Central memory CD4-positive, alpha-beta T cell (primary cell): ENCODE measurements at regions not wholly inside any gene's neighbourhood (a gene's known extent, or its start where the extent isn't known, plus 50 kb on each side); places are given as distances from the start of the nearest gene placed in this dataset.

Source experiments
- DNase-seq: peaks from one replicate; pipeline ENCODE4 v3.0.0; 2022

DNA sequence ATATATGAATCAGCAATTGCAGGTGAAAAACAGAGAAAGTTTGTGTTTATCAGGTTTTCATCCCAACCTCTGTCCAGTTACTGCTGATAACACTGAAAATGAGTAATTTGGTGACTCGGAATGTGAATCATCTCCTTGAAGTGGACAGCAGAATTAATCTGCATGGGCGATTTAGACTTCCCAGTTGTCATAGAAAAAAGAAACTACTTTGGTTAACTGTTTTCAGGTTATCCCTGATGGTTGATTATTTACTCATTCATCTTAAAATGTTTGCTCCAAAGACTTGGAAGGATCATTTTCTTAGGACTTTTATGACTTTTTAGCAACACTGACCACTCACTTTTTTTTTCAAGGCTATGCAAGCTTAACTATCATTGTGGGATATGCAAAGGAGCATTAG is 504.1 kb upstream of the ANKRD30A start:
- no peak for DNase-seq

DNA sequence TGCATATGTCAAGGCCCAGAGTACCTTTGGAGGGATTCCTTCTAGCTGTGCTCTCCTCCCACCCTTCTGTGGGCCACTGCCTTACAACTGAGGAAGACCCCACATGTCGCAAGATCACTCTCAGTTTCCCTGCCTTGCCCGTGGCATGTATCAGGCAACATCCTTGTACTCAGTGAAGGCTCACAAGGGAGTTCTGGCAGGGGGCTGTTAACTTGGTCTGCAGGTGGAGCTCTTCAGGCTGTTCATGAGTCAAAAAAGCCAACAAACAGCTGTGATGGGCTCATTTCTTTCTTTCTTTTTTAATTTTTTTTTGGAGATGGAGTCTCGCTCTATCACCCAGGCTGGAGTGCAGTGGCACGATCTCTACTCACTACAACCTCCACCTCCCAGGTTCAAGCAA is 513.0 kb upstream of the ANKRD30A start:
- DNase-seq: no peak

DNA sequence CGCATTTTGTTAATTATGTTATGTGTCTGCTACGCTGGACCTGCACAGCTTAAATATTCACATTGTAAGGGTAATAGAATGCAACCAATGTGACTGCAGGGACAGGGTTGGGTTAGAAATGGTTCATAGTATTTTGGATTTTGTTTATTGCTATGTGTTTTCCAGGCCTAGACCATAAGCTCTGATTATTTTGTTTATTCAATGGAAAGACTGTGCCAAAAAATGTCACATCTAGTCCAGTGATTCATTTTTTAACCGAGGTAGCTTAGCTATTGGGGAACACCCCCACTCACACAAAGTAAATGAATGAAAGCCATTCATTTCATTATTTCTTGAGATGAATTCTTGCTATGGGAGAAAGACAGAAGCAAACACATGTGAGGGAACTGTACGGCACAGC is 516.5 kb upstream of the ANKRD30A start:
- no peak for DNase-seq

DNA sequence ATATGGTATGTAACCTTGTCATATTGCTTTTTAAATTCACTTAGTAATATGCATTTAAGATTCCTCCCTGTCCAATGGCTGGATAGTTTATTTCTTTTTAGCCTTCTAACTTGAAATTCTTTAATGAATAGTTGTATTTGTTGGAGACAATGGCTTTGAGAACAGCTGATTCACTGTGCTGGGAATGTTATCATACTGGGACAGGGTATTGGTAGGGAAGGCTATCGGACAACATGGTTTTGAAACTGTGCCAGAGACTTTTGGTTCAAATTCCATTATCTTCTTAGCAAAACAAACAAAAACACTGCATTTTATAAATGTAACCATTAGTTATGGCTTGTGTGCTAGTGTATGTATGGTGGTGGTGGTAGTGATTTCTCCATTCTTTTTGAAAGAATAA is 517.1 kb upstream of the ANKRD30A start:
- no peak for DNase-seq

DNA sequence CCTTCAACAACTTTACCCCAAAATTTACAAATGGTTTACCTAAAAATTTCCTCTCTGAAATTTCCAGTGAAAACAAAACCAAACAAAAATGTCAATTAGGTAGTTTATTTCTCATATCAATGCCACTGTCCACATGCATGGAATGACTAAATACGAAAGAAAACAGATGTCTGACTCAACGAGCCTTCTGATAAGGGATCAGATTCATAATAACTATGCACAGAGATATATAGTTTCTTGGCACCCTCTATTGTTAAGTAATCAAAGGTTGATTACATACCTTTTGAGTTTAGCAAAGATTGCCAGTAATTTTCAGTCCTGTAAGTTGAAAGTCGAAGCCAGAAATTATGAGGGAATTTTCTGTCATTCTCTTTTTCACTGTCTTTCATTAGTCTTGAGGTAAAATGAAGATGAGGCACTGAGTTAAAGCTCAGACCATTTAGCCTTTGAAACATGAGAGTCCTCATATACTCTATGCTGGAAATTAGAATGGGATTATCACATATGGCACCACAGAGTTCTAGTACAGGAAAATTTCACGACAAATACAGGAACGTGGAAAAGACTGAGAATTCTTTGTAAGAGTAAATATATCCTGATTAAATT is 519.1 kb upstream of the ANKRD30A start:
- no peak for DNase-seq

DNA sequence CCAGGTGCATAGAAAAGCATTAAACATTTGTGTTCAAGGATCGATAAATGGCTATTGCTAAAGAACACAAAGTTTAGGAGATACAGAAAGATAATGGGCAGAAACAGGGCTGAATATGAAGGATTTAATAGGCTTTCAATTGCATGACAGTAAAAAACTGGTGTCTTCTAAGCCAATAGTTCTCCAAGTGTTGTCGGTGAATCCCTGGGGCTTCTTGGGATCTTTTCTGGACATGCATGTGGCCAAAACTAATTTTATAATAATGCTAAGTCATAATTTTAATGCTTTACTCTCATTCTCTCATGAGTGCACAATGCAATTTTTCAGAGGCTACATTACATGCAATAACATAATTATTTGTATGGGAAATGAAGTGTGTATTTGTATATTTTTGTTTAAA is 521.1 kb upstream of the ANKRD30A start:
- DNase-seq: no peak

DNA sequence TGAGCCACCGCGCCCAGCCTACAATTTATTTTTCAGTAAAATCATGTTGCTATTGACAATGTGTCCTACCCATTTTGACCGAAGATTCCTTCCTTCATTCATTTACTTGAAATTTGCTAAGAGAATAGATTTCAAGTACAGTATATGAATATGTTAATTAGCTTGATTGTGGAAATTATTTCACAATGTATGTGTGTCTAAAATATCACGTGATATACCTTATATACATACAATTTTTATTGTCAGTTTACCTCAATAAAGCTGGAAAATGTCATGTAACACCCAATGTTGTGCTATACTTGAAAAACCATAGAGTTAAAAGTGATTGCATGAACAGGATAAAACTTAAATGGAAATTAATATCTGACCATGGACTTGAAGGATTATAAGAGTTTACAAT is 521.7 kb upstream of the ANKRD30A start:
- no peak for DNase-seq

DNA sequence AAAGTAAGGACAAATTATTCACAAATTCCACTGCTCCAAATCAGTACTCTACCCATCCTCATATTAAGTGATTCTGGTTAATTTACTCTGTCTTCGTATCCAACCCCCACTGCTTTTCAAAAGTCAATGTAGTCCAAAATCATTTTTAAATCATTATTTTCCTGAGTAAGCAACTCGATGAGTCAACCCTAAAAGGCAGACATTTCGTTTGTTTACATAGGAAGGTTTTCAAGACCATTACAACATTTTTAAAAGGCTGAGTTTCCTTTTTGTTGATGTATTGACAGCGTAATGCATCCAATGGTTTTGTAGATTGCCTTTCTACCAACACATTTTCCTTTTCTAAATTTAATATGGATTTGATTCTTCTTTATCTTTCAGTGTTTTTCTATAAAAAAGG is 523.0 kb upstream of the ANKRD30A start:
- no peak for DNase-seq

DNA sequence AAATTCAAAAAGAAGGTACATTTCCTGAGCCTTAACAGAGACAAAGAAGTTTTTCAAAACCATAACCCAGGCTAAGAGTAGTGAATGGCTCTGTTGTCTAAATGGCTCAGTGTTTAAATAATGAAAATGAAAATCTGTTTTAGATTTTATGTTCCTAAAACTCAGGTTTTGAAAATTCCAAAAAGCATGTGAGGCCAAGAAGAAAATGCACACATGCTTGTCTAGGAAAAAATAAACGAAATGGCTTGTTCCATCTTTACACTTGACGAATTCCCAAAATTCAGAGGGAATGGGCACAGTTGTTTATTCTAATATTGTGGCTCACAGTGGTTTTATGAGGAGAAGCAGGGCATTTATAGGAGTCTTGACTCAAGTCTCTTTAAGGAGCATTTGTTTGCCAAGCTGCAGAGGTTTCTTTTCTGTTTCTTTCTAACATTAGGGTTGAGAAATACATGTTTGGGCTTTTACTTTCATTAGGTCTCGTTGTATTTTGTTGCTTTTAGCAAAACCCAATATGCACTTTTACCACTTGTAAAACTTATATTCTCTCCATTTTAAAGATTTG is 527.6 kb upstream of the ANKRD30A start:
- DNase-seq: no peak

DNA sequence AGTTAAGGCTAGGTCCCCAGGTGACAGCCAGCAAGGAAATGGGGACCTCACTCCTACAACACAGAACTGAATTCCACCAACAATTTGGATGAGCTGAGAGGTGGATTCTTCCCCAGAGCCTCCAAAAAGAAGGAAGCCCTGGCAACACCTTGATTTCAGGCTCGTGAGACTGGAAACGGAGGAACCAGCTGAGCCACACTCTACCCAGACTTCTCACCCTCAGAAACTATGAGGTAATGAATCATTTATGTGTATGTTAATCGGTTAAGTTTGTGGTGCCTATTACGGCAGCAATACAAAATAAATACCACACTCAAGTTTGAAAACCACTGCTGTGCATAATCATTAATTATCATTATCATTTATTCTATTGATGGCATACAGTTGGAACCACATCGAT is 532.4 kb upstream of the ANKRD30A start:
- DNase-seq: no peak

DNA sequence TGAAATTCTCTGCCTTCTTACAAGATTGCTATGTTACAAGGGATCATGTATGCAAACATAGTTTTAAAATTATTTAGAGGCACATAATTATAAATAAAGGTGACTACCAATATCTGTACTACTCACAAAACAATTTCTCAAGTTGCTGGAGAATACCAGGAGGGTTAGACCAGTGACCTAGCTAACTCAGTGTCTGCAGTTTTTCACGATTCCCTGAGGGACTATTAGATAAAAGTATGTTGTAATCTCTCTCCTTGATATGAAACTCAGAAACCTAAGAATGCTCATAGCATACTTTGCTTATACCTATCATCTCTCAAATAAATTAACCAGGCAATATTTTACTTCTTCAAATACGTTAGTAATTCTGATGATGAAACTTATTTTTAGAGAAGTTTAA is 534.0 kb upstream of the ANKRD30A start:
- DNase-seq: no peak

DNA sequence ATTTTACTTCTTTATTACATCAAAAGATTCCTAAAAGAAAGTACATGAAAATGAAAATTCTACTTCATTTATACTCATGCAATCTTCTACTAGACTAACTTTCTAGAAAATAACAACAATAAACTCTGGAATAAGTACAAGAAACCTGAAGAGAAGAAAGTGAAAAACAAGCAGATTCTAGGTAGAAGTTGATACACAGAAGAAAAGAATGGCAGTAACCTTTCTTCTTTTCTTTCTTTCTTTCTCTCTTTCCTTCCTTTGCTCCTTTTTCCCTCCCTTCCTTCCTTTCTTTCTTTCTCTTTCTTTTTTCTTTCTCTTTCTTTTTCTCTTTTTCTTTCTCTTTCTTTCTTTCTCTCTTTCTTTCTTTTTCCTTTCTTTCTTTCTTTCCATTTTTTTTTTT is 541.7 kb upstream of the ANKRD30A start:
- no peak for DNase-seq

DNA sequence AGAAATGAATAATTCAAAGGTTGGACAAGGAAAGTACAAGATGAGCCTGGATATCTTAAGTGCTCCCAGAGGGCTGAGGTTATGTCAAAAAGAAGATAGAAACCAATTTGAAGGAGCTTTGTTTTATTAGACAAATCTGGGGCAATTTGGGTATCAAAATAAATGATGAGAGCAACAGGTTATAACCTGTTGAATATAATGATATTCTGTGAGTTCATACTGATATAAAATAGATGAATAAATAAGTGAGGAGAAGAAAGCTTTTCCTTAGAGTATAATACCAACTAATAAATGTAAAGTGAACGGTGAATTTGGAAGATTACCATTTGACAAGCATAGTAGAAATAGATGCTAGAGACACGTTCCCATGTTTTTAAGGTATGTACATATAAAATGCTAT is 544.2 kb upstream of the ANKRD30A start:
- no peak for DNase-seq

DNA sequence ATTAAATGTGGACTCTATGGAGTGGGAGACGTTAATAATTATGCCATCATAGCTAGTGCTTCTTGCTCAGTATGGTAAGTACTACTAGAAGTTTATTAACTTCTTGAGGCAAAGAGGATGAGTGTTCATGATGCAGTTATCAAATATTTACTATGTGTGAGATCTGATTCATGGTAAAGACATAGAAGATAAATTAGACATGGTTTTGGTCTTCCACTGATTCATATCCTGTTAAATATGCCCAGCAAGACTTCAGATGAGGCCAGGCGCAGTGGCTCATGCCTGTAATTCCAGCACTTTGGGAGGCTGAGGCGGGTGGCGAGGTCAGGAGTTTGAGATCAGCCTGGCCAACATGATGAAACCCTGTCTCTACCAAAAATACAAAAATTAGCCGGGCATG is 547.1 kb upstream of the ANKRD30A start:
- no peak for DNase-seq

DNA sequence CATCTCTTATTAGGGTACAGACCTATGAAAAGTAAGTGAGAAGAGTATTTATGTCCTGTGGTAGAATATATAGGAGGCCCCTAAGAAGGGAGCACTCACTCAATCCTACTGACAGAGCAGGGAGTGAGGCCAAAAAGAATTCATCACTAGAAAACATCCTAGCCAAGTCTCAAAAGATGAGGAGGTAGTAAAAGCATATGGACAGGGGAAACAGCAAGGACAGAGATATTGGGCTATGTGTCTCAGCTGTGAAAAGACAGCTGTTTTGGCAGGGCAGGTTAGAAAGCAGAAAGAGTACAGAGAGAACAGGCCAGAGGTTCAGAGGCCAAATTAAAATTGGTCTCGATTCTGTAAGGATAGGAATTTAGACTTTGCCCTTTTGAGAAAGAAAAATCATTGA is 548.3 kb upstream of the ANKRD30A start:
- DNase-seq: no peak

DNA sequence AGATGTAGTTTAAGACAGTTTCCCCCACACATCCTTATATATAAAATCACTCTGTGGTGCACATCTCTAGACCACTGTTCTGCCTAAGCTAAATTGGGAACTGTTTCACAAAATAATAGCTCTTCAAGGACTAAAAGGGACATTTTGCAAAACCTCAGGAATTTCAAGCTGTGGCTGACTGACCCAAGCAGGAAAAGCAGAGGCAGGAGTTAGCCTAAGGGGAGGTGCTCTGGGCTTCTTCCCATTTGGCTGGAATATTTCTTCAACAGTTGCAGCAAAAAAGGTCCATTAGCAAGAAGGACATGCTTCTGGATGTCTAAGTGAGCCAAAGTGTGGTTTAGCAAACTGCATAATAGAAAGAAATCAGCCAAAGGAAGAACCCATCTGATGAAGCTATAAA is 551.2 kb upstream of the ANKRD30A start:
- no peak for DNase-seq

DNA sequence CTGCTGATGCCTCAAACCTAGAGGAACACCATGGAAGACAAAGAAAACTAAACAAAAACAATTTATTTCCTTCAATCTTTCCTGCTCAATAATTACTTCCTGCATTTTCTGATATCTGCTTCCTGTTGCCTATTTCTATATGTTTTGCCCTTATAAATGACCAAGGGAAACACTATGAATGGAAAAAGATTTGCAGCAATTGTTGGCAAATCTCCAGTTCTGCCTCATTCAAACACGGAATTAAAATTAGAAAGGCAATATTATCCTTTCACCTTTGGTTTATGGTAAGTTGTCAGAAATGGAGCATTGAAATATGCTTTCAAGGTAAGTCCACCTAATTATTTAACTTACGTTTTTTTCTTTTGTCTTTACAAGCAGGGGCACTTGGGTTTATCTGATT is 552.2 kb upstream of the ANKRD30A start:
- DNase-seq: no peak

DNA sequence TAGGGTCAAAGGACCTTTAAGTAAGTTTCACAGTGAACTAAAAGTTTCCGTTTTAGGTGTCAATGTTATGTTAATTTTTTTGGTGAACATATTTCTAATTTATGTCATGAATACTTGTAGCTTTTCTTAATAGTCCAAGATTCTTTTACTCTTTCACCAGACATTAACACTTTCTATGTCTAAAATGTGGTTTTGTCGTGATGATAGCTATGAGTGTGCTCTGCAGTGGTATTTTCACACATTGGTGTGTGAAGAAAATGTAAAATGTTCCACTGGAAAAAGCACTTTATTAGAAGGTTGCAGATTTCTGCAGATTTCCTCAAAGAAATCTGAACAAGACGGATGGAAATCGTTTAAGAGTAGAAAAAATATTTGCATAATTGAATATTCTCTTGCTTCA is 561.0 kb upstream of the ANKRD30A start:
- DNase-seq: no peak

DNA sequence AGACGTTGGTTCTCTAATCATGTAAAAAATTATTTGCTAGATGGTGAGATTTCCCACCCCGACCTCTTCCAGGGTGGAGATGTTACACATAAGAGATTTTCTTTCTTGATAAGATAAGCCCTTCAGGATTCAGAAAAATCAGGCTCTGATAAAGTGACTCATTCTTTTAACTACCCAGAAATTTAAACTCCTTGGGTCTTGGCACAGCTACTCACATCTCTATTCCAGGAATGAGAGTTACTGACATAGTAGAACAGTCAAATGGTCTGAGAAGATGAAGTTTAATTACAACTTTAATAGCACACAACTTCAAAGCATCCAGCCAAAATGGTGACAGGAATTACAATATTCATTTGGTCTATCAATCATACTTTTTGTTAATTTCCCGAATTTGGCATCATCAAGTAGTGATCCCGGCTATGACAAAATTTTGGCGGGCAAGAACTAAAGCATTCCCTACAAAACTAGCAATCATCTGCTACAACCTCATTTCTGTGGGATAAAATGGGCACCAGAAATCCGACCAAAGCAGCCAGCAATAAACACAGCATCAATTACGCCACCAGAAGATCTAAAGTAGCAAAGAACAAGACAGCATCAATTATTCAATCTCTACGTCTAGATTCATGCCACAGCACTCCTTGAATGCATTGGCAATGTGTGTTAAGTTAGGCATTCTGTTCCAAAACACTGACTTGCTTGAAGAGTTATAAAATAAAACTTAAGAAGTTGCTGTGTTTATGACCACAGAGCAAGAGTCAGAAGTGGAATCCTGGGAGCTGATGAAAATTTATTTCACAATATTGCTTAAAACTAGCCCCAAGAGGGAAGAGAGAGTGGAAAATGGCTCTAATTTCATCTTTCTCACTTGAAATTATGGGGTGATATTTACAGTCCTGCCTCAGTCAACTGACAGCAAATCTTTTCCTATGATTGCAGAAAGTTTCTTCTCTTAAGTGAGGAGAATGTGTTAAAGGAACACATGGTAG is 565.7 kb upstream of the ANKRD30A start:
- no peak for DNase-seq

DNA sequence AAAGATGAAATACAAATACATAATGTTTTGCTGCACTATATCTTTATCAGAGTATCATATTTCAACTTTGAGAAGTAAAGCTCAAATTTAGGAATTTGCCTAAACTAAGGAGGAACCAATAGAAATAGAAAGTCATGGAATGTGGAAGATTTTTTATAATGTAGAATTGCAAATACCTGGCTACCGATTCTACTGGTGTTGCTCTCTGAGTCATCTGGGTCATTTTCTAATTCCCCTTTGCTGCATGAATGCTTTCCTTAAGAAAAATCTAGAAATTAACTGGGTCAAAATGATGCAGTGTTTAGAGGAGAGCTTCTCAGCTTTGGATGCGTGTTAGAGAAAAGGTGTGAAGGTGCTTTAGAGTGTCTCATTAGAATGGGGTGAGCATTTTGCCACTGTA is 568.9 kb upstream of the ANKRD30A start:
- no peak for DNase-seq

DNA sequence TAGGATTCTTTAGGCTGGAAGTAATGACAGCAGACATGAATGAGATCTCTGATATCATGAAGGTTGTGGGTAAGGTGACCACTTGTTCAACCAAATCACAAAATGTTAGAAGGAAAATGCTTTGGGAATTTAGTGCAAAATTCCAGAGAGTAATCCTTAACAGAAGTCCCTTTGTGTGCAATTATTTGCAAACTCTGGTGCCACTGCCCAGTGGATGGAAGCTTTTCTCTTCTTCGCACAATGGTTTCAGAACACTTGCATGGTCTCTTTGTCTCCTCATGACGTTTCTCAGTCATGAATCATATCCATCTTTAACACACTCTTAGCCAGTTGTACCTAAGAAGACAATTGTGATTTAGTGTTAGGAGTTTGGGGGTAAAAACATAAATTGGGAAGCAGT is 570.4 kb upstream of the ANKRD30A start:
- DNase-seq: no peak

DNA sequence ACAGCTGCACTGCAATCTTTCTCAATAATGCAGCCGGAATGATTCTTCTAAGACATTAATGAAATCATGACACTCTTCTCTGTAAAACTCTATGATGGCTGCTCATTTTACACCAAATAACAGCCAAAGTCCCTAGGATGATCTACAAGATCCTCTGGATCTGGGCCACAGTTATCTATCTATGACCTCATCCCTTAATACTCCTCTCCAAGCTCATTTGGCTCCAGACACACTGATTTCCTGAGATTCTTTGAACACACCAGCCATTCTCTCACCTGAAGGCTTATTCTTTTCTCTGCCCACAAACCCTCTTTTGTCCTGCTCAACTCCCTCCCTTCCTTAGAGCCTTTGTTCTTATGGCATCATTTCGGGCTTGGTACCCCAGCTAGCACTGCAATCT is 577.4 kb upstream of the ANKRD30A start:
- DNase-seq: no peak

DNA sequence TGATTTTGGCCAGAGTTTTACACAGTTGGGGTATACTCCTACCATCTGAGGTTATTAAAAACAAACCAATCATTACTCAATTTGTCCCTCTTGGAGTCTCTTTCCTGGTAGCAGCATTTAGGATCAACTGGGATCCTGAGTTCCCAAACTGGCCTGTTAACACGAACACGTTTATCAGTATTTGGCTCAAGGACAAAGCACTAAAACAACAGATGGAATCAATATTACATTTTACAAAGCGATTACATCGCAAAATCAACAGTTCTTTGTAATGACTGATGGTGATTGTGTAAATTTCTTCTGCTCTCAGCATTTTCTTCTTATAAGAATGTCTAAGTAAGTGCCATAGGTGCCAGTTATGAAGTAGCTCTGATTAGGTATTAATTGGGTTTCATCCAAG is 582.9 kb upstream of the ANKRD30A start:
- no peak for DNase-seq

DNA sequence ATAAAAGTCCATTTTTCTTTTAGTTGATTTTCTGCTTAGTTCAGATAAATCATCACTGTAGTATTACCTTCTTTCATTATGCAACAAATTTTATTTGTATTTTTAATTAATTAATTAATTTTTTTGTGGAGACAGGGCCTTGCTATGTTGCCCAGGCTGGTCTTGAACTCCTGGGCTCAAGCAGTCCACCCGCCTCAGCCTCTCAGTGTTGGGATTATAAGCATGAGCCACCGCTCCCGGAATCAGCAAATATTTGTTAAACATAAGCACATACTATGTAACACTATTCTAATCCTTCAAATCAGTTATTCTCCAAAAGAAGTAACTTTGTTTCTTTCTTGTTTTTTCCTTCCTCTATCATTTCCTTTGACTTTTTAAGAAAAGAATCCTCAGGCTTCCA is 584.8 kb upstream of the ANKRD30A start:
- DNase-seq: no peak
